Keratinocyte (primary cell): ENCODE measurements at regions not wholly inside any gene's neighbourhood (a gene's known extent, or its start where the extent isn't known, plus 50 kb on each side); places are given as distances from the start of the nearest gene placed in this dataset.

ENCODE experiments used
- DNase-seq: peaks from one replicate; pipeline ENCODE4 v3.0.0-alpha.2; 2011; ENCODE audit warnings: low read depth, missing footprints, low spot score
- FAIRE-seq: peaks from 2 replicates; lab custom pipeline; 2011; peaks lifted over from hg19 to GRCh38; lab: Jason Lieb, UNC
- H2AFZ ChIP-seq: 2 replicates; pipeline ENCODE4 v1.6.0; 2012; ENCODE audit warnings: low read length, control low read depth, inconsistent platforms; ENCODE audit not compliant: control insufficient read depth
- H3K27ac ChIP-seq: 2 replicates; pipeline ENCODE4 v1.5.1; 2011; ENCODE audit warnings: low read length; ENCODE audit not compliant: control insufficient read depth, insufficient read depth
- H3K27me3 ChIP-seq: 3 replicates; pipeline ENCODE4 v1.6.0; 2011; ENCODE audit warnings: low read length; ENCODE audit not compliant: control insufficient read depth, insufficient read depth; ENCODE audit errors: extremely low read depth
- H3K36me3 ChIP-seq, 2 experiments: 2 replicates in 1 of 2; 3 replicates in 1 of 2; pipeline ENCODE4 v1.5.1; 2011; ENCODE audit warnings: low read length in 2 of 2, mild to moderate bottlenecking in 1 of 2; ENCODE audit not compliant: control insufficient read depth in 2 of 2, insufficient read depth in 2 of 2; ENCODE audit errors: extremely low read depth in 1 of 2
- H3K4me1 ChIP-seq: 3 replicates; pipeline ENCODE4 v1.5.1; 2011; ENCODE audit warnings: low read length; ENCODE audit not compliant: control insufficient read depth, insufficient read depth; ENCODE audit errors: extremely low read depth
- H3K4me2 ChIP-seq: 3 replicates; pipeline ENCODE4 v1.6.0; 2011; ENCODE audit warnings: low read depth, low read length; ENCODE audit not compliant: control insufficient read depth, insufficient read depth; ENCODE audit errors: extremely low read depth
- H3K4me3 ChIP-seq, 3 experiments: fragments of 200-600 bp in 1 of 3; sonication (generic) in 1 of 3; 2 replicates in 2 of 3; 3 replicates in 1 of 3; pipeline ENCODE4 v1.5.1; 2011 to 2016; ENCODE audit warnings: low read length in 3 of 3, mild to moderate bottlenecking in 3 of 3, control low read depth in 2 of 3, inconsistent platforms in 1 of 3, low read depth in 1 of 3, mixed read lengths in 1 of 3, mixed run types in 1 of 3, moderate library complexity in 1 of 3; ENCODE audit not compliant: control insufficient read depth in 2 of 3, insufficient read depth in 2 of 3; ENCODE audit errors: extremely low read depth in 1 of 3
- H3K79me2 ChIP-seq: 2 replicates; pipeline ENCODE4 v1.6.0; 2012; ENCODE audit warnings: low read length; ENCODE audit not compliant: control insufficient read depth, insufficient read depth
- H3K9ac ChIP-seq: 3 replicates; pipeline ENCODE4 v1.6.0; 2011; ENCODE audit warnings: low read length; ENCODE audit not compliant: control insufficient read depth, insufficient read depth; ENCODE audit errors: extremely low read depth
- H3K9me1 ChIP-seq: 3 replicates; pipeline ENCODE4 v1.6.0; 2011; ENCODE audit warnings: low read length; ENCODE audit not compliant: control insufficient read depth, insufficient read depth; ENCODE audit errors: extremely low read depth
- H3K9me3 ChIP-seq: 2 replicates; pipeline ENCODE4 v1.5.1; 2012; ENCODE audit warnings: low read depth, low read length; ENCODE audit not compliant: control insufficient read depth
- H4K20me1 ChIP-seq: 3 replicates; pipeline ENCODE4 v1.6.0; 2011; ENCODE audit warnings: low read length; ENCODE audit not compliant: control insufficient read depth, insufficient read depth; ENCODE audit errors: extremely low read depth
- EZH2 ChIP-seq: IDR thresholded peaks from one replicate; pipeline ENCODE4 v1.6.1; 2012; ENCODE audit warnings: inconsistent platforms, mild to moderate bottlenecking, low read length, moderate library complexity
- dilution Hi-C: fragments of 300-500 bp; cut with MboI; formaldehyde crosslinking; loops from one replicate; pipeline ENCODE4 v1.7.0; 2020; ENCODE audit warnings: low sequenced_read_pairs; ENCODE audit not compliant: extremely low pct_ligation_motif_present
- TF ChIP-seq, protein P1 (sequence below), 3 experiments: IDR thresholded peaks in 1 of 3; conservative IDR thresholded peaks in 1 of 3; optimal IDR thresholded peaks in 1 of 3; 2 replicates in 2 of 3; 3 replicates in 1 of 3; pipeline versions ENCODE3 to v1.5.1; 2011; ENCODE audit warnings: low read length in 3 of 3, mild to moderate bottlenecking in 3 of 3, moderate library complexity in 2 of 3, control low read depth in 1 of 3, inconsistent platforms in 1 of 3; ENCODE audit not compliant: insufficient read depth in 2 of 3; ENCODE audit errors: extremely low read depth in 1 of 3

DNA sequence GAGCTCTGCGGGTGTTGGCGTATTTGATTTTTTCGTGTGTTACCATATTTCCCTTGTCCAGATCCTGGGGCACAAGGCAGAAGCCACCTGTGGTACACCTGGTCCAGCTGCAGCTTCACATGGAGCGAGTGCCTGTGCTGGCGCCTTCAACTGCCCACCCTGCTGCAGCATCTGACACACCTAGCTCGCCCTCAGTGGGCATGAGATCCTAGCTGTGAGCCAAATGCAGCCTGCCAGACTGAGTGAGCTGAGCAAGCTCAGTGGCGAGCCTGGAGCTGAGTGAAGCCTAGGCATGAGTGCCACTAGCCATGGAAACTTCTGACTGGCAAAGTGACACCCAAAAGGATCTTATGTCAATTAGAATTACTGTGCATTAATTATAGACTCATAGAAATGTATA, 1226.8 kb upstream of the FLRT2 start:
- Histone ChIP-seq H3K9me3 (no peaks in the 10 kb centered on the region), H3K4me1 (no peaks in the 10 kb centered on the region), H3K79me2 (no peaks in the 10 kb centered on the region), H3K27me3 (no peaks in the 10 kb centered on the region), H4K20me1 (no peaks in the 10 kb centered on the region), H2AFZ (no peak overlapping the region), H3K9ac (no peak overlapping the region), H3K9me1 (no peaks in the 10 kb centered on the region), H3K36me3 (no peaks in the 10 kb centered on the region), H3K4me2 (no peak overlapping the region), H3K27ac (no peak overlapping the region), H3K4me3 (no peak overlapping the region)
- DNase-seq (no peak), FAIRE-seq (no peak)
- dilution Hi-C loops: no loop called here
- TF ChIP-seq EZH2: no peak
- TF ChIP-seq, protein P1, sequence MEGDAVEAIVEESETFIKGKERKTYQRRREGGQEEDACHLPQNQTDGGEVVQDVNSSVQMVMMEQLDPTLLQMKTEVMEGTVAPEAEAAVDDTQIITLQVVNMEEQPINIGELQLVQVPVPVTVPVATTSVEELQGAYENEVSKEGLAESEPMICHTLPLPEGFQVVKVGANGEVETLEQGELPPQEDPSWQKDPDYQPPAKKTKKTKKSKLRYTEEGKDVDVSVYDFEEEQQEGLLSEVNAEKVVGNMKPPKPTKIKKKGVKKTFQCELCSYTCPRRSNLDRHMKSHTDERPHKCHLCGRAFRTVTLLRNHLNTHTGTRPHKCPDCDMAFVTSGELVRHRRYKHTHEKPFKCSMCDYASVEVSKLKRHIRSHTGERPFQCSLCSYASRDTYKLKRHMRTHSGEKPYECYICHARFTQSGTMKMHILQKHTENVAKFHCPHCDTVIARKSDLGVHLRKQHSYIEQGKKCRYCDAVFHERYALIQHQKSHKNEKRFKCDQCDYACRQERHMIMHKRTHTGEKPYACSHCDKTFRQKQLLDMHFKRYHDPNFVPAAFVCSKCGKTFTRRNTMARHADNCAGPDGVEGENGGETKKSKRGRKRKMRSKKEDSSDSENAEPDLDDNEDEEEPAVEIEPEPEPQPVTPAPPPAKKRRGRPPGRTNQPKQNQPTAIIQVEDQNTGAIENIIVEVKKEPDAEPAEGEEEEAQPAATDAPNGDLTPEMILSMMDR (optimal IDR thresholded peaks at IDR 0.05 in 1 of 3, IDR thresholded peaks at IDR 0.05 in 1 of 3, conservative IDR thresholded peaks at IDR 0.05 in 1 of 3; ENCODE audit: extremely low read depth in 1 of 3, insufficient read depth in 2 of 3, low read length in 3 of 3): no peak

DNA sequence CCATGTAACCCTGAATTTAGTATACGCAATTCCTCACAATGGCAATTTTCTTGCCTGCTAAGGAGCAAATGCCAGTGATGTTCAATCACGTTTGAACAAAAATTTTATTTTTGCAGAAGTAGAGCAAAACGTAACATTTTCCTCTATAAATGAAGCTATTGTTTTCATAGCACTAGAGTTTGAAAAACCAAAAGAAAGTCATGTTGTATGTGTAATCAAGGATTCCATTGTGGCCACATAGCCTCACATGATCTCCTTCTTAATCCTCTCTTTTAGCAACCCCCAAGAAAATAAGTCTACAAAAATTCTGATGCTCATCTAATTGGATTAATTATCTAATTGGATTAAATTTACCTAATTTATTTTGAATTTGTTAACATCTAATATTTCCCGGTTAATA, 1217.4 kb upstream of the FLRT2 start:
- no peak overlapping the region for H2AFZ ChIP-seq
- TF ChIP-seq, protein P1 (optimal IDR thresholded peaks at IDR 0.05 in 1 of 3, IDR thresholded peaks at IDR 0.05 in 1 of 3, conservative IDR thresholded peaks at IDR 0.05 in 1 of 3; ENCODE audit: extremely low read depth in 1 of 3, insufficient read depth in 2 of 3, low read length in 3 of 3): no peak
- no peak for TF ChIP-seq EZH2

More for the DNA sequence above, 1217.4 kb upstream of the FLRT2 start:
- Histone ChIP-seq H3K4me1 (no peaks in the 10 kb centered on the region), H3K9ac (no peak overlapping the region), H3K4me3 (no peak overlapping the region), H3K9me1 (no peaks in the 10 kb centered on the region), H3K79me2 (no peaks in the 10 kb centered on the region), H4K20me1 (no peaks in the 10 kb centered on the region), H3K36me3 (no peaks in the 10 kb centered on the region), H3K27me3 (no peaks in the 10 kb centered on the region), H3K9me3 (no peaks in the 10 kb centered on the region), H3K27ac (no peak overlapping the region), H3K4me2 (no peak overlapping the region)
- dilution Hi-C loops: no loop called here
- DNase-seq (no peak), FAIRE-seq (no peak)
